GM23338 (cell line): ENCODE measurements at regions not wholly inside any gene's neighbourhood (a gene's known extent, or its start where the extent isn't known, plus 50 kb on each side); places are given as distances from the start of the nearest gene placed in this dataset.

Experiments
- ATAC-seq: fragments of 200-7000 bp; cut with Tn5 transposase; 3 replicates; pipeline ENCODE4 v1.9.1; 2020
- DNase-seq: peaks from one replicate; pipeline ENCODE4 v3.0.0-alpha.2; 2015; ENCODE audit warnings: low spot score
- H2AFZ ChIP-seq: fragments of 200-600 bp; sonication (generic); 2 replicates; pipeline ENCODE4 v1.8.0; 2016; ENCODE audit warnings: antibody characterized with exemption, mild to moderate bottlenecking, moderate library complexity
- H3F3A ChIP-seq: fragments of 200-600 bp; sonication (generic); replicated peaks from 2 replicates; pipeline ENCODE4 v1.8.0; 2017; ENCODE audit warnings: antibody characterized with exemption, mixed run types, low read depth
- H3K27ac ChIP-seq: fragments of 200-600 bp; sonication (generic); 2 replicates; pipeline ENCODE4 v1.6.1; 2016; ENCODE audit warnings: low read depth
- H3K27me3 ChIP-seq: fragments of 200-600 bp; sonication (generic); 2 replicates; pipeline ENCODE4 v1.8.0; 2016; ENCODE audit warnings: mild to moderate bottlenecking, mixed run types, moderate library complexity; ENCODE audit not compliant: insufficient read depth
- H3K36me3 ChIP-seq: fragments of 200-600 bp; sonication (generic); 2 replicates; pipeline ENCODE4 v1.8.0; 2016; ENCODE audit warnings: mild to moderate bottlenecking; ENCODE audit not compliant: insufficient read depth
- H3K4me1 ChIP-seq: fragments of 200-600 bp; sonication (generic); 2 replicates; pipeline ENCODE4 v1.8.0; 2016; ENCODE audit warnings: mild to moderate bottlenecking, moderate library complexity; ENCODE audit not compliant: insufficient read depth
- H3K4me2 ChIP-seq: fragments of 200-600 bp; sonication (generic); 2 replicates; pipeline ENCODE4 v1.7.1; 2017; ENCODE audit warnings: mixed run types
- H3K4me3 ChIP-seq: fragments of 200-600 bp; sonication (generic); 2 replicates; pipeline ENCODE4 v1.6.1; 2016; ENCODE audit warnings: mixed run types
- H3K79me2 ChIP-seq: fragments of 200-600 bp; sonication (generic); replicated peaks from 2 replicates; pipeline ENCODE4 v1.8.0; 2017; ENCODE audit warnings: mild to moderate bottlenecking; ENCODE audit not compliant: insufficient read depth
- H3K9me2 ChIP-seq: fragments of 200-600 bp; sonication (generic); 2 replicates; pipeline ENCODE4 v1.8.0; 2017; ENCODE audit not compliant: insufficient read depth
- H4K20me1 ChIP-seq: fragments of 200-600 bp; sonication (generic); replicated peaks from 2 replicates; pipeline ENCODE4 v1.8.0; 2017; ENCODE audit warnings: mild to moderate bottlenecking; ENCODE audit not compliant: insufficient read depth
- H3K27ac Mint-ChIP-seq: 2 replicates; pipeline ENCODE4 v1.8.0; 2020; ENCODE audit warnings: inconsistent platforms, mild to moderate bottlenecking, moderate library complexity, mixed read lengths
- H3K27me3 Mint-ChIP-seq: 3 replicates; pipeline ENCODE4 v1.8.0; 2022; ENCODE audit warnings: low read depth, mild to moderate bottlenecking, moderate library complexity, mixed read lengths, inconsistent platforms; ENCODE audit not compliant: insufficient read depth, poor library complexity
- H3K36me3 Mint-ChIP-seq: 3 replicates; pipeline ENCODE4 v1.8.0; 2021; ENCODE audit warnings: low read depth, mild to moderate bottlenecking, inconsistent platforms, moderate library complexity, mixed read lengths
- H3K4me1 Mint-ChIP-seq: 3 replicates; pipeline ENCODE4 v1.8.0; 2020; ENCODE audit warnings: mild to moderate bottlenecking, inconsistent platforms, mixed read lengths
- H3K4me3 Mint-ChIP-seq: 3 replicates; pipeline ENCODE4 v1.8.0; 2021; ENCODE audit warnings: moderate library complexity, mild to moderate bottlenecking, inconsistent platforms, mixed read lengths
- H3K9me3 Mint-ChIP-seq: 3 replicates; pipeline ENCODE4 v1.8.0; 2020; ENCODE audit warnings: moderate library complexity, mild to moderate bottlenecking, inconsistent platforms, mixed read lengths
- EZH2 ChIP-seq: fragments of 200-600 bp; sonication (generic); IDR thresholded peaks from one replicate; pipeline ENCODE4 v1.8.0; 2017; ENCODE audit warnings: antibody characterized with exemption, mild to moderate bottlenecking, low read depth; ENCODE audit not compliant: unreplicated experiment
- EZH2phosphoT487 ChIP-seq: fragments of 200-600 bp; sonication (generic); IDR thresholded peaks from one replicate; pipeline ENCODE4 v1.8.1; 2018; ENCODE audit warnings: antibody characterized with exemption; ENCODE audit not compliant: unreplicated experiment
- JUNB ChIP-seq: IDR thresholded peaks from one replicate; pipeline ENCODE4 v1.6.1; 2016; ENCODE audit warnings: antibody characterized with exemption; ENCODE audit not compliant: unreplicated experiment
- NANOG ChIP-seq: IDR thresholded peaks from 2 replicates; pipeline ENCODE4 v1.6.1; 2016; ENCODE audit warnings: antibody characterized with exemption, borderline replicate concordance
- POLR2AphosphoS5 ChIP-seq: IDR thresholded peaks from 2 replicates; pipeline ENCODE4 v1.6.1; 2016; ENCODE audit warnings: antibody characterized with exemption, low read depth
- STAT1 ChIP-seq: IDR thresholded peaks from one replicate; pipeline ENCODE4 v1.6.1; 2016; ENCODE audit warnings: antibody characterized with exemption; ENCODE audit not compliant: unreplicated experiment
- ZNF114 ChIP-seq: fragments of 250-450 bp; sonication (Bioruptor Pico); IDR thresholded peaks from 2 replicates; pipeline ENCODE4 v1.5.0; 2020; ENCODE audit warnings: mild to moderate bottlenecking, moderate library complexity
- ZNF331 ChIP-seq: fragments of 250-450 bp; sonication (Bioruptor Pico); IDR thresholded peaks from 2 replicates; pipeline ENCODE4 v1.5.0; 2020; ENCODE audit warnings: low read depth, mild to moderate bottlenecking, moderate library complexity
- TF ChIP-seq, protein P1 (sequence below): IDR thresholded peaks from one replicate; pipeline ENCODE4 v1.6.1; 2018; ENCODE audit warnings: antibody characterized with exemption; ENCODE audit not compliant: unreplicated experiment
- TF ChIP-seq, protein P2 (sequence below): fragments of 250-450 bp; sonication (Bioruptor Pico); IDR thresholded peaks from 2 replicates; pipeline ENCODE4 v1.5.0; 2020; ENCODE audit warnings: mild to moderate bottlenecking, moderate library complexity
- TF ChIP-seq, protein P3 (sequence below): IDR thresholded peaks from 2 replicates; pipeline ENCODE4 v1.6.1; 2016; ENCODE audit warnings: antibody characterized with exemption
- TF ChIP-seq, protein P4 (sequence below), 2 experiments: fragments of 200-600 bp in 1 of 2; sonication (generic) in 1 of 2; conservative IDR thresholded peaks; 2 replicates each; pipeline versions ENCODE4 v1.5.1 to v1.6.1; 2016 to 2017; ENCODE audit warnings: antibody characterized with exemption in 2 of 2, low read depth in 2 of 2, mild to moderate bottlenecking in 2 of 2, moderate library complexity in 1 of 2

DNA sequence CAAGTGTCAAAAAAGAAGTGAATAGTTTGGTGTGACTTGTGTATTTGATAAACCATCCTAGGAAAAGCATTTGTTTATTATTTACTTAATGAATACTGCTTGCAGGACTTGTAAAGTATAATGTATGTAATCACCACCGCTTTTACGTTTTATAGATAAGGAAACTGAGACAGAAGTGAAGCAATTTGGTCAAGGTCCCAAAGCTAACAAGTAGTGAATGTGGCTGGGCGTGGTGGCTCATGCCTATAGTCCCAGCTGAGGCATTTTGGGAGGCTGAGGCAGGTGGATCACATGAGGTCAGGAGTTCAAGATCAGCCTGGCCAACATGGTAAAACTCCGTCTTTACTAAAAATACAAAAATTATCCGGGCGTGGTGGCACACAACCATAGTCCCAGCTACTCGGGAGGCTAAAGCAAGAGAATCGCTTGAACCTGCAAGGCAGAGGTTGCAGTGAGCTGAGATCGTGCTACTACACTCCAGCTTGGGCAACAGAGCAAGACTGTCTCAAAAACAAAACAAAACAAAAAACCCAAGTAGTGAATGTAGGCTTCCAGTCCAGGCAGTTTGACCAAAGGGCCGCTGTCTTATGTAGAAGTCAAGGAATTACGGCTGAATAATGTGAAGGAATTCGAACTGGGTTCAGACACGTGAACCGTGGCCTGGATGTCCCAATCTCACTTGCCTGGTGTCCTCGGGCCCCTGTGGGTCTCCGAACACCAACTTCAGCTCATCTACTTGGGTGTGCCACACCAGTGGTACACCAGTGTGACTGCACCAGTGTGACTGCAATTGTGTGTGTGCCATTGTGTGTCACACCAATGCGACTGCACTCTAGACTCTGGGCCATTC, 88.3 kb upstream of the MED13L start:
- peaks cover 9% of the 10 kb centered on the region for H3K27me3 Mint-ChIP-seq
- ATAC-seq (no peak), DNase-seq (no peak)
- Histone ChIP-seq H3K79me2 (no peaks in the 10 kb centered on the region), H3K4me1 (no peaks in the 10 kb centered on the region), H2AFZ (no peak overlapping the region), H3F3A (no peaks in the 10 kb centered on the region), H4K20me1 (no peaks in the 10 kb centered on the region), H3K36me3 (no peaks in the 10 kb centered on the region), H3K9me2 (no peaks in the 10 kb centered on the region), H3K27ac (no peak overlapping the region), H3K4me2 (no peak overlapping the region), H3K4me3 (no peak overlapping the region), H3K27me3 (no peaks in the 10 kb centered on the region)
- no peaks in the 10 kb centered on the region for H3K9me3 Mint-ChIP-seq
- H3K36me3 Mint-ChIP-seq: no peaks in the 10 kb centered on the region
- peaks cover 6% of the 10 kb centered on the region; the same call in 1 of the 3 replicates for H3K4me1 Mint-ChIP-seq
- TF ChIP-seq, protein P1, sequence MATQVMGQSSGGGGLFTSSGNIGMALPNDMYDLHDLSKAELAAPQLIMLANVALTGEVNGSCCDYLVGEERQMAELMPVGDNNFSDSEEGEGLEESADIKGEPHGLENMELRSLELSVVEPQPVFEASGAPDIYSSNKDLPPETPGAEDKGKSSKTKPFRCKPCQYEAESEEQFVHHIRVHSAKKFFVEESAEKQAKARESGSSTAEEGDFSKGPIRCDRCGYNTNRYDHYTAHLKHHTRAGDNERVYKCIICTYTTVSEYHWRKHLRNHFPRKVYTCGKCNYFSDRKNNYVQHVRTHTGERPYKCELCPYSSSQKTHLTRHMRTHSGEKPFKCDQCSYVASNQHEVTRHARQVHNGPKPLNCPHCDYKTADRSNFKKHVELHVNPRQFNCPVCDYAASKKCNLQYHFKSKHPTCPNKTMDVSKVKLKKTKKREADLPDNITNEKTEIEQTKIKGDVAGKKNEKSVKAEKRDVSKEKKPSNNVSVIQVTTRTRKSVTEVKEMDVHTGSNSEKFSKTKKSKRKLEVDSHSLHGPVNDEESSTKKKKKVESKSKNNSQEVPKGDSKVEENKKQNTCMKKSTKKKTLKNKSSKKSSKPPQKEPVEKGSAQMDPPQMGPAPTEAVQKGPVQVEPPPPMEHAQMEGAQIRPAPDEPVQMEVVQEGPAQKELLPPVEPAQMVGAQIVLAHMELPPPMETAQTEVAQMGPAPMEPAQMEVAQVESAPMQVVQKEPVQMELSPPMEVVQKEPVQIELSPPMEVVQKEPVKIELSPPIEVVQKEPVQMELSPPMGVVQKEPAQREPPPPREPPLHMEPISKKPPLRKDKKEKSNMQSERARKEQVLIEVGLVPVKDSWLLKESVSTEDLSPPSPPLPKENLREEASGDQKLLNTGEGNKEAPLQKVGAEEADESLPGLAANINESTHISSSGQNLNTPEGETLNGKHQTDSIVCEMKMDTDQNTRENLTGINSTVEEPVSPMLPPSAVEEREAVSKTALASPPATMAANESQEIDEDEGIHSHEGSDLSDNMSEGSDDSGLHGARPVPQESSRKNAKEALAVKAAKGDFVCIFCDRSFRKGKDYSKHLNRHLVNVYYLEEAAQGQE: no peak
- TF ChIP-seq NANOG: no peak
- TF ChIP-seq, protein P2, sequence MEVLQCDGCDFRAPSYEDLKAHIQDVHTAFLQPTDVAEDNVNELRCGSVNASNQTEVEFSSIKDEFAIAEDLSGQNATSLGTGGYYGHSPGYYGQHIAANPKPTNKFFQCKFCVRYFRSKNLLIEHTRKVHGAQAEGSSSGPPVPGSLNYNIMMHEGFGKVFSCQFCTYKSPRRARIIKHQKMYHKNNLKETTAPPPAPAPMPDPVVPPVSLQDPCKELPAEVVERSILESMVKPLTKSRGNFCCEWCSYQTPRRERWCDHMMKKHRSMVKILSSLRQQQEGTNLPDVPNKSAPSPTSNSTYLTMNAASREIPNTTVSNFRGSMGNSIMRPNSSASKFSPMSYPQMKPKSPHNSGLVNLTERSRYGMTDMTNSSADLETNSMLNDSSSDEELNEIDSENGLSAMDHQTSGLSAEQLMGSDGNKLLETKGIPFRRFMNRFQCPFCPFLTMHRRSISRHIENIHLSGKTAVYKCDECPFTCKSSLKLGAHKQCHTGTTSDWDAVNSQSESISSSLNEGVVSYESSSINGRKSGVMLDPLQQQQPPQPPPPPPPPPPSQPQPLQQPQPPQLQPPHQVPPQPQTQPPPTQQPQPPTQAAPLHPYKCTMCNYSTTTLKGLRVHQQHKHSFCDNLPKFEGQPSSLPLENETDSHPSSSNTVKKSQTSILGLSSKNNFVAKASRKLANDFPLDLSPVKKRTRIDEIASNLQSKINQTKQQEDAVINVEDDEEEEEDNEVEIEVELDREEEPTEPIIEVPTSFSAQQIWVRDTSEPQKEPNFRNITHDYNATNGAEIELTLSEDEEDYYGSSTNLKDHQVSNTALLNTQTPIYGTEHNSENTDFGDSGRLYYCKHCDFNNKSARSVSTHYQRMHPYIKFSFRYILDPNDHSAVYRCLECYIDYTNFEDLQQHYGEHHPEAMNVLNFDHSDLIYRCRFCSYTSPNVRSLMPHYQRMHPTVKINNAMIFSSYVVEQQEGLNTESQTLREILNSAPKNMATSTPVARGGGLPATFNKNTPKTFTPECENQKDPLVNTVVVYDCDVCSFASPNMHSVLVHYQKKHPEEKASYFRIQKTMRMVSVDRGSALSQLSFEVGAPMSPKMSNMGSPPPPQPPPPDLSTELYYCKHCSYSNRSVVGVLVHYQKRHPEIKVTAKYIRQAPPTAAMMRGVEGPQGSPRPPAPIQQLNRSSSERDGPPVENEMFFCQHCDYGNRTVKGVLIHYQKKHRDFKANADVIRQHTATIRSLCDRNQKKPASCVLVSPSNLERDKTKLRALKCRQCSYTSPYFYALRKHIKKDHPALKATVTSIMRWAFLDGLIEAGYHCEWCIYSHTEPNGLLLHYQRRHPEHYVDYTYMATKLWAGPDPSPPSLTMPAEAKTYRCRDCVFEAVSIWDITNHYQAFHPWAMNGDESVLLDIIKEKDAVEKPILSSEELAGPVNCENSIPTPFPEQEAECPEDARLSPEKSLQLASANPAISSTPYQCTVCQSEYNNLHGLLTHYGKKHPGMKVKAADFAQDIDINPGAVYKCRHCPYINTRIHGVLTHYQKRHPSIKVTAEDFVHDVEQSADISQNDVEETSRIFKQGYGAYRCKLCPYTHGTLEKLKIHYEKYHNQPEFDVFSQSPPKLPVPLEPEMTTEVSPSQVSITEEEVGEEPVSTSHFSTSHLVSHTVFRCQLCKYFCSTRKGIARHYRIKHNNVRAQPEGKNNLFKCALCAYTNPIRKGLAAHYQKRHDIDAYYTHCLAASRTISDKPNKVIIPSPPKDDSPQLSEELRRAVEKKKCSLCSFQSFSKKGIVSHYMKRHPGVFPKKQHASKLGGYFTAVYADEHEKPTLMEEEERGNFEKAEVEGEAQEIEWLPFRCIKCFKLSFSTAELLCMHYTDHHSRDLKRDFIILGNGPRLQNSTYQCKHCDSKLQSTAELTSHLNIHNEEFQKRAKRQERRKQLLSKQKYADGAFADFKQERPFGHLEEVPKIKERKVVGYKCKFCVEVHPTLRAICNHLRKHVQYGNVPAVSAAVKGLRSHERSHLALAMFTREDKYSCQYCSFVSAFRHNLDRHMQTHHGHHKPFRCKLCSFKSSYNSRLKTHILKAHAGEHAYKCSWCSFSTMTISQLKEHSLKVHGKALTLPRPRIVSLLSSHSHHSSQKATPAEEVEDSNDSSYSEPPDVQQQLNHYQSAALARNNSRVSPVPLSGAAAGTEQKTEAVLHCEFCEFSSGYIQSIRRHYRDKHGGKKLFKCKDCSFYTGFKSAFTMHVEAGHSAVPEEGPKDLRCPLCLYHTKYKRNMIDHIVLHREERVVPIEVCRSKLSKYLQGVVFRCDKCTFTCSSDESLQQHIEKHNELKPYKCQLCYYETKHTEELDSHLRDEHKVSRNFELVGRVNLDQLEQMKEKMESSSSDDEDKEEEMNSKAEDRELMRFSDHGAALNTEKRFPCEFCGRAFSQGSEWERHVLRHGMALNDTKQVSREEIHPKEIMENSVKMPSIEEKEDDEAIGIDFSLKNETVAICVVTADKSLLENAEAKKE: no peak
- TF ChIP-seq ZNF331 (CRISPR knock-in tag): no peak
- no peak for TF ChIP-seq ZNF114 (CRISPR knock-in tag)
- TF ChIP-seq JUNB: no peak
- no peak for TF ChIP-seq STAT1
- TF ChIP-seq, protein P3, sequence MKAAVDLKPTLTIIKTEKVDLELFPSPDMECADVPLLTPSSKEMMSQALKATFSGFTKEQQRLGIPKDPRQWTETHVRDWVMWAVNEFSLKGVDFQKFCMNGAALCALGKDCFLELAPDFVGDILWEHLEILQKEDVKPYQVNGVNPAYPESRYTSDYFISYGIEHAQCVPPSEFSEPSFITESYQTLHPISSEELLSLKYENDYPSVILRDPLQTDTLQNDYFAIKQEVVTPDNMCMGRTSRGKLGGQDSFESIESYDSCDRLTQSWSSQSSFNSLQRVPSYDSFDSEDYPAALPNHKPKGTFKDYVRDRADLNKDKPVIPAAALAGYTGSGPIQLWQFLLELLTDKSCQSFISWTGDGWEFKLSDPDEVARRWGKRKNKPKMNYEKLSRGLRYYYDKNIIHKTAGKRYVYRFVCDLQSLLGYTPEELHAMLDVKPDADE: no peak
- no peak for TF ChIP-seq POLR2AphosphoS5
- no peak for TF ChIP-seq EZH2
- no peak for TF ChIP-seq EZH2phosphoT487
- TF ChIP-seq, protein P4, sequence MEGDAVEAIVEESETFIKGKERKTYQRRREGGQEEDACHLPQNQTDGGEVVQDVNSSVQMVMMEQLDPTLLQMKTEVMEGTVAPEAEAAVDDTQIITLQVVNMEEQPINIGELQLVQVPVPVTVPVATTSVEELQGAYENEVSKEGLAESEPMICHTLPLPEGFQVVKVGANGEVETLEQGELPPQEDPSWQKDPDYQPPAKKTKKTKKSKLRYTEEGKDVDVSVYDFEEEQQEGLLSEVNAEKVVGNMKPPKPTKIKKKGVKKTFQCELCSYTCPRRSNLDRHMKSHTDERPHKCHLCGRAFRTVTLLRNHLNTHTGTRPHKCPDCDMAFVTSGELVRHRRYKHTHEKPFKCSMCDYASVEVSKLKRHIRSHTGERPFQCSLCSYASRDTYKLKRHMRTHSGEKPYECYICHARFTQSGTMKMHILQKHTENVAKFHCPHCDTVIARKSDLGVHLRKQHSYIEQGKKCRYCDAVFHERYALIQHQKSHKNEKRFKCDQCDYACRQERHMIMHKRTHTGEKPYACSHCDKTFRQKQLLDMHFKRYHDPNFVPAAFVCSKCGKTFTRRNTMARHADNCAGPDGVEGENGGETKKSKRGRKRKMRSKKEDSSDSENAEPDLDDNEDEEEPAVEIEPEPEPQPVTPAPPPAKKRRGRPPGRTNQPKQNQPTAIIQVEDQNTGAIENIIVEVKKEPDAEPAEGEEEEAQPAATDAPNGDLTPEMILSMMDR (conservative IDR thresholded peaks at IDR 0.05; ENCODE audit: low read depth in 2 of 2): no peak
- H3K27ac Mint-ChIP-seq: no peak overlapping the region
- no peak overlapping the region for H3K4me3 Mint-ChIP-seq
